ENCODE measurements at regions not wholly inside any gene's neighbourhood (a gene's known extent, or its start where the extent isn't known, plus 50 kb on each side); places are given as distances from the start of the nearest gene placed in this dataset.

- Mint-ChIP-seq H3K4me3 (ENCODE audit: unreplicated experiment) (no peak overlapping the region), H3K4me1 (ENCODE audit: low read depth) (no peaks in the 10 kb centered on the region), H3K9me3 (ENCODE audit: low read depth) (peaks cover 3% of the 10 kb centered on the region), H3K27me3 (ENCODE audit: low read depth) (peaks cover 2% of the 10 kb centered on the region), H3K27ac (ENCODE audit: unreplicated experiment) (no peak overlapping the region), H3K36me3 (ENCODE audit: low read depth) (no peaks in the 10 kb centered on the region)
- TF ChIP-seq CTCF (IDR thresholded peaks at IDR 0.05): no peak
- DNase-seq (ENCODE audit: low spot score): no peak
Measured at GRCh38 chr20:20887593-20888265, 175.3 kb upstream of the RALGAPA2 start.

GRCh38 chr20:20881808-20882207, 169.4 kb upstream of the RALGAPA2 start:
- Mint-ChIP-seq H3K4me1 (ENCODE audit: low read depth) (no peaks in the 10 kb centered on the region), H3K27ac (ENCODE audit: unreplicated experiment) (no peak overlapping the region), H3K4me3 (ENCODE audit: unreplicated experiment) (no peak overlapping the region), H3K27me3 (ENCODE audit: low read depth) (peaks cover 2% of the 10 kb centered on the region), H3K36me3 (ENCODE audit: low read depth) (no peaks in the 10 kb centered on the region), H3K9me3 (ENCODE audit: low read depth) (peaks cover 2% of the 10 kb centered on the region)
- no peak for DNase-seq (ENCODE audit: low spot score)
- no peak for TF ChIP-seq CTCF (IDR thresholded peaks at IDR 0.05)

- Mint-ChIP-seq H3K4me3 (ENCODE audit: unreplicated experiment) (no peak overlapping the region), H3K36me3 (ENCODE audit: low read depth) (no peaks in the 10 kb centered on the region), H3K4me1 (ENCODE audit: low read depth) (no peaks in the 10 kb centered on the region), H3K9me3 (ENCODE audit: low read depth) (no peaks in the 10 kb centered on the region), H3K27ac (ENCODE audit: unreplicated experiment) (no peak overlapping the region), H3K27me3 (ENCODE audit: low read depth) (peaks cover 10% of the 10 kb centered on the region)
- no peak for TF ChIP-seq CTCF (IDR thresholded peaks at IDR 0.05)
- no peak for DNase-seq (ENCODE audit: low spot score)
Measured at GRCh38 chr20:20877079-20877478, 164.6 kb upstream of the RALGAPA2 start.

GRCh38 chr20:20875716-20876115, 163.3 kb upstream of the RALGAPA2 start:
- Mint-ChIP-seq H3K27ac (ENCODE audit: unreplicated experiment) (no peak overlapping the region), H3K27me3 (ENCODE audit: low read depth) (peaks cover 12% of the 10 kb centered on the region), H3K4me1 (ENCODE audit: low read depth) (no peaks in the 10 kb centered on the region), H3K9me3 (ENCODE audit: low read depth) (no peaks in the 10 kb centered on the region), H3K4me3 (ENCODE audit: unreplicated experiment) (no peak overlapping the region), H3K36me3 (ENCODE audit: low read depth) (no peaks in the 10 kb centered on the region)
- TF ChIP-seq CTCF (IDR thresholded peaks at IDR 0.05): no peak
- DNase-seq (ENCODE audit: low spot score): no peak

GRCh38 chr20:20872428-20872827, 160.0 kb upstream of the RALGAPA2 start:
- no peaks in the 10 kb centered on the region for H3K36me3 Mint-ChIP-seq (ENCODE audit: low read depth)
- H3K27me3 Mint-ChIP-seq (ENCODE audit: low read depth): peaks cover 12% of the 10 kb centered on the region
- H3K4me1 Mint-ChIP-seq (ENCODE audit: low read depth): no peaks in the 10 kb centered on the region
- no peak for DNase-seq (ENCODE audit: low spot score)
- no peak overlapping the region for H3K4me3 Mint-ChIP-seq (ENCODE audit: unreplicated experiment)
- no peaks in the 10 kb centered on the region for H3K9me3 Mint-ChIP-seq (ENCODE audit: low read depth)
- no peak overlapping the region for H3K27ac Mint-ChIP-seq (ENCODE audit: unreplicated experiment)
- TF ChIP-seq CTCF (IDR thresholded peaks at IDR 0.05): no peak

Data from chondrocyte (in vitro differentiated cells).